Inflammatory macrophage treated with lipopolysaccharide for 1 hour (primary cell): ENCODE measurements at regions not wholly inside any gene's neighbourhood (a gene's known extent, or its start where the extent isn't known, plus 50 kb on each side); places are given as distances from the start of the nearest gene placed in this dataset.
"Not testable (repeated sequence)": the region's sequence is repeated elsewhere in the genome, so short reads cannot be mapped to it uniquely, and the experiment has no call there.

ENCODE experiments used
- DNase-seq, 2 donors: peaks; one replicate each; pipeline ENCODE4 v3.0.0-alpha.2; 2020 to 2022

GRCh38 chr1:228825041-228825440 lies 89.8 kb downstream of the RHOU start:
- peak in 1 of 2 donors; percentile 43 for DNase-seq

- DNase-seq, result no peak
These were observed 90.7 kb downstream of the RHOU start for GRCh38 chr1:228825840-228826484.

GRCh38 chr1:228827019-228827418 lies 91.7 kb downstream of the RHOU start:
- peak; percentile 85 to 87 for DNase-seq

- DNase-seq, result peak; percentile 60 to 72
These were observed 92.9 kb downstream of the RHOU start for GRCh38 chr1:228828151-228828550.

- DNase-seq, result no peak
These were observed 95.1 kb downstream of the RHOU start for GRCh38 chr1:228830185-228830953.

GRCh38 chr1:228830954-228831481 lies 95.7 kb downstream of the RHOU start:
- no peak for DNase-seq

GRCh38 chr1:228833911-228834688 lies 98.8 kb downstream of the RHOU start:
- no peak for DNase-seq

- no peak for DNase-seq
These were observed 100.2 kb downstream of the RHOU start for GRCh38 chr1:228835456-228835855.

- DNase-seq, result no peak
These were observed 100.6 kb downstream of the RHOU start for GRCh38 chr1:228835911-228836310.

- no peak for DNase-seq
These were observed 101.1 kb downstream of the RHOU start for GRCh38 chr1:228836427-228836826.

GRCh38 chr1:228837032-228837431 lies 101.8 kb downstream of the RHOU start:
- DNase-seq, result no peak

GRCh38 chr1:228837817-228838716 lies 102.8 kb downstream of the RHOU start:
- peak; percentile 74 to 79 for DNase-seq

GRCh38 chr1:228838717-228839500 lies 103.6 kb downstream of the RHOU start:
- no peak for DNase-seq

- no peak for DNase-seq
These were observed 104.4 kb downstream of the RHOU start for GRCh38 chr1:228839656-228840055.

GRCh38 chr1:228841632-228842031 lies 106.4 kb downstream of the RHOU start:
- no peak for DNase-seq

- peak; percentile 43 to 72 for DNase-seq
These were observed 107.0 kb downstream of the RHOU start for GRCh38 chr1:228842094-228842775.

GRCh38 chr1:228845101-228845500 lies 109.8 kb downstream of the RHOU start:
- DNase-seq, result no peak

- DNase-seq, result no peak
These were observed 111.7 kb downstream of the RHOU start for GRCh38 chr1:228846952-228847351.

- DNase-seq, result not testable (repeated sequence)
These were observed 112.2 kb downstream of the RHOU start for GRCh38 chr1:228847451-228847850.

GRCh38 chr1:228848406-228848805 lies 113.1 kb downstream of the RHOU start:
- no peak for DNase-seq

GRCh38 chr1:228849011-228849541 lies 113.8 kb downstream of the RHOU start:
- no peak for DNase-seq
